NCI-H748 (cell line): ENCODE measurements at regions not wholly inside any gene's neighbourhood (a gene's known extent, or its start where the extent isn't known, plus 50 kb on each side); places are given as distances from the start of the nearest gene placed in this dataset.
A peak's percentile ranks its signal among the peaks of the same experiment; 100 is the strongest.

Experiments
- DNase-seq: peaks from one replicate; lab custom pipeline; 2025; ENCODE audit not compliant: unreplicated experiment; lab: John Stamatoyannopoulos, UW

GRCh38 chr10:16341637-16342036, 95.2 kb upstream of the PTER start:
- no peak for DNase-seq

DNA sequence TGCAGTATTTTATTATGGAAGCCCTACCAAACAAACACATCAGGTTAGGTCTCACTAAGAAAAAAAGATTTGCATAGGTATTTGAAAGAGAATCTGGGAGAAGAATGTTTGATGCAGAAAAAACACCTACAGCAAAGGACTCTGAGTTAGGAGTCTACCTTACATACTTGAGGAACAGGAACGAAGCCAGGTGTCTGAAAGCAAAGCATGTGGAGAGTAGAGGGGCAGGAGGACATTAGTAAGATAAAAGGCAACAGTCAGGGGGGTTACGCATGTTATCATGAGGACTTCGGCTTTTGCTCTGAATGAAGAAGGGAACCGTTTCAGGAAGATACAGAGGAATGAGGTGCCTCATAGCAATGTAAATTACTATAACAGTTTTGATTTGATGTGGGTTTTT, 87.9 kb upstream of the PTER start:
- no peak for DNase-seq

GRCh38 chr10:16352146-16352545, 84.7 kb upstream of the PTER start:
- DNase-seq = no peak

DNA sequence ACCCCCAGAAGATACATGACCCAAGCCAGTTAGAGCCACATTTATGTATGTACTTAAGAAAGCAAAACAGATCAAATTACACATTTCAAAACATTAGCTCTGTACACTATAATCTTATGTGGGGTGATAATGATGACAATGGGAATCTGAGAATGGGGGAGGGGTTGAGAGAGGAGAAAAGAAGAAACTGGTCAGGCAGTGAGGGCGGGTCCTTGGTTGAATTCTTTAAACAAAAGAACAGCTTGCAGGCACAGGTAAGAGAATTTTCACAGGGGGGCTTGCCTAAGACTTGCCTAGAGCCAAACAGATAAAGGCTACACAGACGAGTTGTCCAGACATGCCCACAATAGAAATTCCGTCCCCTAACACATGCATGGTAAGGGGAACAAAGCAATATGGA, 76.8 kb upstream of the PTER start:
- DNase-seq = peak; percentile 83

DNA sequence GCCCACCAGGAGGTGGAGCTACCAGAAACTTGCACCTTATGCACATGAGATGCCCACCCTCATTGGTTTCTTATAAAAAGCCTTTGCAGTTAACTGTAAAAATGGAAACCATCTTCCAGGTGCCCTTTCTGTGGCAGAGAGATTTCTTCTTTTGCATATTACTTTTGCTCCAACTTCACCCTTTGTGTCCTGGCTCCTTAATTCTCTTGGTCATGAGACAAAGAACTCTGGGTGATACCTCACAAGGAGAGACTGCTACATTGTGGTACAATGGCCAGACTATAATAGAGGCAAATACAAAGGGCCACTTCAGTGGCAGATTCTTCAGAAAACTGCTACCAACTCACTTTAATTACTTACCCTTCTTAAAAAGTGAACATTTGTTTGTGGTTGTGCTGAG, 76.4 kb upstream of the PTER start:
- DNase-seq = no peak

DNA sequence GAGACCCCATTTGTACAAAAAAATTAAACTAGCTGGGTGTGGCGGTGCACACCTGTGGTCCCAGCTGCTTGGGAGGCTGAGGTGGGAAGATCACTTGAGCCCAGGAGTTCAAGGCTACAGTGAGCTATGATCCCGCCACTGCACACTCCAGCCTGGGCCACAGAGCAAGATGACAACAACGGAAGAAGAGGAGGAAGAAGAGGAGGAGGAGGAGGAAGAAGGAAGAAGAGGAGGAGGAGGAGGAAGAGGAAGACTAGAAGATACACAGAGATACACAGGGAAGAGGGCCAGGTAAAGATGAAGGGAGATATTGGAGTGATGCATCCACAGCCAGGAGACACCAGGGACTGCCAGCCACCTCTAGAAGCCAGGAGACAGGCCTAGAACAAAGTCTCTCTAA, 75.7 kb upstream of the PTER start:
- no peak for DNase-seq

DNA sequence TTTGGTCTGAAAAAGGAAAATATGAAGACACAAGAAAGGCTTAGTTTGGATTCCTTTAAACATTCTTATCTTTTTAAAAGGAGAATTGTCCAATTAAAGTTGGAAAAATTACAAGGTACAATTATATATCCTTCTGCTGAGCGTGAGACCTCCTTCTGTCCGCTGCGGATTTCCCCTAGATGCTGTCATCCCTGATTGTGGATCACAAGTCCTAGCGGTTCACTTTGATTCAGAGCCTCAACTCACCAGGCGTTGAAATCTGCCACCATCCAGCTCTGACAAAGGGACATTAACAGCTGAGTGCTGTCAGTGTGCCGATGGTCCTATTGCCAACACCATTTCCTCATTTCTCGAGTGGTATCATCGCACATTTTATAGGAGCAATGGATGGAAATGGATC, 73.1 kb upstream of the PTER start:
- DNase-seq = peak; percentile 12

DNA sequence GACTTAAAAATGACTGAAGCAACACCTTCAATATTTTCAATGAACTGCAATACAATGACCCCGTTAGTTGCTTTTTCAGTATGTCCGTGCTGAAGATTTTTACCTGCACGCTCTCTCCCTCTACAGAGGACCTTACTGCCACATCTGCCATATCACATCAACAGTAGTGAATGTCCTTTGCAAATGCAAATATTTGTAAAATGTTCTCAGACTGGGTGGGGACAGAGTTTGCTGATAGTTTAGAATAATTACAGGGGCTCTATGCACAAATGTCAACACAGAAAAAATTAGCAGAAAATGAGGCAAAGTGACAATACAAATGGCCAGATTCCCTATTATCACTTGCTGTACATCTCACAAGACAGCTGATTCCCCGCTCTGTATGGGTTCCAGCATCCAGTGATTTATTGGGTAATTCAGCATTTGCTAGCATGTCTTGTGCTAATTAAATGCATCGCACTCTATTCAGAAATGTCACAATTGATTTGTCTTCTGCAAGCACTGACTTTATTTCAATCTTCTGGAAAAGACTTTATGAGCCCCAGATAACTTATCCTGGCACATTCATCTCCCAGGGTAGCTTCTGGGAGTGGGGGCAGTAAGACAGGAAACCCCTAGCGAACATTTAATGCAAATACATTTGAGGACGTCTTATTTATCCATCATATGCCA, 69.1 kb upstream of the PTER start:
- peak; percentile 96 for DNase-seq

DNA sequence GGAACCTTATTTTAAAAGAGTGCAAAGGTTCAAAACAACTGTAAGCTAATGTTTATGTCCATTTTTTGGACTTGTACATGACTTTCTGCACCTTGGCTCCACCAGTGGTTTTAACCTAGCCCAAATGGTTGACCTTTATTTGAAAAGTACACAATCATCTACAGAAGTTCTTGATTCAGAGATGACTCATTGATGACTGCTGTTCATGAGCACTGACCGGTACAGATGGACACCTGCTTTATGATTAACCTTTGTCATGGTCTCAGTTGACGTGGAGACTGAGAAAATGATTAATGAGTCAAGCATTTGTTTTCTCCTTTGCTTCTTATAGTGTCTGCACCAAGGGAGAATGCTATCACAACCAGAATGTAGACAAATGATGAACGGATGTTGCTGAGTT, 55.7 kb upstream of the PTER start:
- DNase-seq = peak; percentile 12

DNA sequence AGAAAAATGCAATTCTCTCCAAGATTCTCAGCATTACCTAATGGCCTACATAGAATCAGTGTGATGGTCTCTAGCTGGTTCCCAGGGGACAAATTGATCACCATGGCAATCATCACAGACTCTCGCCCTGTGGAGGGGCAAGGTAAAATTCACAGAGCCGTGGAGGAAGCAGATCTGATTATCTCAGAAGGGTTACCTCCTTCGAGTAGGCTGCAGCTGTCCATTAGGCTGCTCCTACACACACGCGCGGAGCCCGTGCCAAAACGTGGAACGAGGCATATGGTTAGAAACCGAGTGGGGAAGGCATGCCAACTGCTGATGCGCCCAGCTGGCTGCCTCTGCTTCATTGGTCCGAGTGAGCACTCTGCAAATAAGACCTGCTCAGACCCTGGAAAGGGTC, 52.8 kb upstream of the PTER start:
- no peak for DNase-seq

GRCh38 chr10:16386855-16387254, 50.0 kb upstream of the PTER start:
- DNase-seq = peak; percentile 93
